Lung (tissue), 11 donors: ENCODE measurements at regions not wholly inside any gene's neighbourhood (a gene's known extent, or its start where the extent isn't known, plus 50 kb on each side); places are given as distances from the start of the nearest gene placed in this dataset.

Source experiments
- ATAC-seq: fragments of 200-7000 bp; cut with Tn5 transposase; one replicate; pipeline ENCODE4 v1.9.1; 2020; ENCODE audit warnings: moderate number of reproducible peaks; ENCODE audit not compliant: insufficient read depth, low FRiP score
- DNase-seq, 3 donors: peaks; one replicate each; pipeline ENCODE4 v3.0.0-alpha.2; 2013 to 2017
- H3K27ac ChIP-seq, 2 donors: one replicate each; pipeline ENCODE4 v1.5.1; 2013; ENCODE audit warnings: mild to moderate bottlenecking in 2 of 2, moderate library complexity in 2 of 2, control low read depth in 1 of 2, inconsistent platforms in 1 of 2, low read depth in 1 of 2, low read length in 1 of 2
- H3K27me3 ChIP-seq, 3 donors: one replicate each; pipeline ENCODE4 v1.5.1; 2013; ENCODE audit warnings: low read length in 2 of 3; ENCODE audit not compliant: control insufficient read depth in 3 of 3, insufficient read depth in 3 of 3
- H3K36me3 ChIP-seq, 4 donors: one replicate each; pipeline ENCODE4 v1.5.1; 2013; ENCODE audit warnings: low read length in 4 of 4, mild to moderate bottlenecking in 1 of 4, moderate library complexity in 1 of 4; ENCODE audit not compliant: control insufficient read depth in 4 of 4, insufficient read depth in 4 of 4
- H3K4me1 ChIP-seq, 5 donors: one replicate each; pipeline ENCODE4 v1.5.1; 2013; ENCODE audit warnings: low read length in 5 of 5, mild to moderate bottlenecking in 2 of 5, moderate library complexity in 1 of 5; ENCODE audit not compliant: control insufficient read depth in 5 of 5, insufficient read depth in 5 of 5
- H3K4me3 ChIP-seq: one replicate; pipeline ENCODE4 v1.5.1; 2013; ENCODE audit warnings: mild to moderate bottlenecking, control low read depth, moderate library complexity
- H3K9ac ChIP-seq, 2 donors: one replicate each; pipeline ENCODE4 v1.5.1; 2013; ENCODE audit warnings: low read length in 2 of 2, control low read depth in 1 of 2; ENCODE audit not compliant: insufficient read depth in 1 of 2
- H3K9me3 ChIP-seq, 4 donors: one replicate each; pipeline ENCODE4 v1.5.1; 2013; ENCODE audit warnings: low read length in 3 of 4, mild to moderate bottlenecking in 1 of 4, moderate library complexity in 1 of 4; ENCODE audit not compliant: control insufficient read depth in 4 of 4, insufficient read depth in 3 of 4
- WGBS, 2 donors: extraction: QIAGEN DNeasy Blood & Tissue Kit; methylation state at CpG; one replicate each; pipeline ENCODE4 v1.1.7; 2013; 5-methylcytosine and 5-hydroxymethylcytosine counted together
- TF ChIP-seq, protein P1 (sequence below): IDR thresholded peaks from 2 replicates; pipeline ENCODE4 v1.5.1; 2012; ENCODE audit warnings: mild to moderate bottlenecking; ENCODE audit errors: control extremely low read depth, extremely low read depth
- donor health status: control.
- donor health status: control.
- donor health status: Bipolar disorder and iron deficiency.
- donor health status: healthy.
- donor health status: DM: yes; HTN: yes; CAD: no.

DNA sequence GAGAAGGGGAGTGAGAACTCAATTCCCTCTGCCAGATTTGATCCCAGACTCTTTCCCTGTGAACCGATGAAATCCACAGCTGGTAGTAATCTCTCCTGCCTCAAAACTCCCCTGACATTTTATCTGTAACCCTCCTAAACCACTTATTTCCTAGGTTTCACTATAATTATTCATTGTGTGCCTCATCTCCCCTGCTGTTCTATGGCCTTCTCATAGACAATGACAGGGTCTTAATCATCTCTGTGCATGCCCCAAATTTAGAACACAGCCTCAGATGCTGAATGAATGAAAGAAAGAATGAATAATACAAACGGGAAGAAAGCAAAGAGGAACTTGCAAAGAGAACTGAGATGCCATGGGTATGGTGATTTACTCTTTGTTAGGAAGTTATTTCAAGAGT lies 451.1 kb downstream of the HS3ST3B1 start:
- no peak overlapping the region for H3K27ac ChIP-seq
- peaks cover 0 to 2% (median 0%) of the 10 kb centered on the region in 4 donors for H3K9me3 ChIP-seq
- ATAC-seq (no peak), DNase-seq (no peak)
- H3K36me3 ChIP-seq = no peaks in the 10 kb centered on the region
- peaks cover 0 to 4% (median 0%) of the 10 kb centered on the region in 5 donors for H3K4me1 ChIP-seq
- TF ChIP-seq, protein P1, sequence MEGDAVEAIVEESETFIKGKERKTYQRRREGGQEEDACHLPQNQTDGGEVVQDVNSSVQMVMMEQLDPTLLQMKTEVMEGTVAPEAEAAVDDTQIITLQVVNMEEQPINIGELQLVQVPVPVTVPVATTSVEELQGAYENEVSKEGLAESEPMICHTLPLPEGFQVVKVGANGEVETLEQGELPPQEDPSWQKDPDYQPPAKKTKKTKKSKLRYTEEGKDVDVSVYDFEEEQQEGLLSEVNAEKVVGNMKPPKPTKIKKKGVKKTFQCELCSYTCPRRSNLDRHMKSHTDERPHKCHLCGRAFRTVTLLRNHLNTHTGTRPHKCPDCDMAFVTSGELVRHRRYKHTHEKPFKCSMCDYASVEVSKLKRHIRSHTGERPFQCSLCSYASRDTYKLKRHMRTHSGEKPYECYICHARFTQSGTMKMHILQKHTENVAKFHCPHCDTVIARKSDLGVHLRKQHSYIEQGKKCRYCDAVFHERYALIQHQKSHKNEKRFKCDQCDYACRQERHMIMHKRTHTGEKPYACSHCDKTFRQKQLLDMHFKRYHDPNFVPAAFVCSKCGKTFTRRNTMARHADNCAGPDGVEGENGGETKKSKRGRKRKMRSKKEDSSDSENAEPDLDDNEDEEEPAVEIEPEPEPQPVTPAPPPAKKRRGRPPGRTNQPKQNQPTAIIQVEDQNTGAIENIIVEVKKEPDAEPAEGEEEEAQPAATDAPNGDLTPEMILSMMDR = no peak
- no peaks in the 10 kb centered on the region for H3K27me3 ChIP-seq
- WGBS, 2 donors = 60 to 76% methylated on average over 2 of the region's 2 CpGs
- H3K4me3 ChIP-seq = no peak overlapping the region
- no peak overlapping the region for H3K9ac ChIP-seq

DNA sequence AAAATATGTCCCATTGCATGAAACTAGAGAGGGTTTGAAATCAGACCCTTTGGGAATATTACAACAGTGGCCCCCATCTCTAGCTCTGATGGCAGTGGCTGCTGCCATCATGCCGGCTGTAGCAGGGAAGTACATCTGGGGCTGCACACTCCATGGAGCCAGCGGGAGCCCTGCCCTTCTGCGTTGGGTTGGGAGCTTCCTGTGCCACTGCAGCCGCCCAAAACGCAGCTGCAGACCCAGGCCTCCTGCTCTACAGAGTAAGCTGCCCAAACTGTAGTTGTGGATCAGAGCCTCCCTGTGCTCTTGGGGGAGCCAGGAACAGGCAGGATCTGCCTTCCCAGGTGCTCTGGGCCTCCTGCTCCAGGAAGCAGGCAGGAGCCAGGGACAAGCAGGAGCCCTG lies 450.0 kb downstream of the HS3ST3B1 start:
- Histone ChIP-seq H3K27me3 (no peaks in the 10 kb centered on the region), H3K27ac (no peak overlapping the region), H3K4me1 (peaks cover 0 to 4% (median 0%) of the 10 kb centered on the region in 5 donors), H3K9ac (no peak overlapping the region), H3K9me3 (peaks cover 0 to 2% (median 0%) of the 10 kb centered on the region in 4 donors), H3K4me3 (no peak overlapping the region), H3K36me3 (no peaks in the 10 kb centered on the region)
- DNase-seq (no peak), ATAC-seq (no peak)
- TF ChIP-seq, protein P1 = no peak
- WGBS, 2 donors = 91 to 92% methylated on average over 5 of the region's 5 CpGs

DNA sequence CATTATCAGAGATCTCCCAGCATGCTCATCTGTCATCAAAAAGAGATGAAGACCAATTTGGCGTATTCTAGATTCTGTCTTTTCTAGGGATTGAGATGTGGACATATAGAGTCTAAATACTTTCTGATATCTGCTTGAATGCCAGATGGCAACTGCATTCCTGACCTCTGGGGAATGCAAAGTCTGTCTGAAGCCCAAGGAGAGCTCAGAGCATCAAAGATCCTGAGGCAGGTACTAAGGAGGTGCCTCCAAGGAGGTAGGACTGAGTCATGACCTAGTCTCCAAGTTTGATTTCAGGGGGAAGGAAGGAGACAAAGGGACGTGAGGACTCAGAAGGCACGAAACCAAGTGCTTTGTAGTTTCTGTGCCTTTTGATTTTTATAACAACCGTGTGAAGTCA lies 448.4 kb downstream of the HS3ST3B1 start:
- Histone ChIP-seq H3K27ac (no peak overlapping the region), H3K4me3 (no peak overlapping the region), H3K9me3 (peaks cover 0 to 4% (median 0%) of the 10 kb centered on the region in 4 donors), H3K9ac (no peak overlapping the region), H3K36me3 (no peaks in the 10 kb centered on the region), H3K4me1 (peaks cover 0 to 4% (median 0%) of the 10 kb centered on the region in 5 donors), H3K27me3 (no peaks in the 10 kb centered on the region)
- ATAC-seq (no peak), DNase-seq (no peak)
- WGBS, 2 donors = 87 to 89% methylated on average over 4 of the region's 4 CpGs
- TF ChIP-seq, protein P1 = no peak
